PC-9 (cell line): ENCODE measurements at regions not wholly inside any gene's neighbourhood (a gene's known extent, or its start where the extent isn't known, plus 50 kb on each side); places are given as distances from the start of the nearest gene placed in this dataset.

ENCODE experiments used
- BruUV-seq: library from RNA; stranded (reverse); fragments of 400-500 nt; replicated peaks from 2 replicates; lab custom pipeline; 2021; lab: Mats Ljungman, UMichigan
- CTCF ChIA-PET: fragments of 300-600 bp; sonication (Branson Sonifier 250); formaldehyde crosslinking; loops from one replicate; lab custom pipeline; 2022; ENCODE audit warnings: antibody characterized with exemption; lab: Charles Lee
- POLR2A ChIA-PET: fragments of 300-600 bp; sonication (Branson Sonifier 250); formaldehyde crosslinking; loops from one replicate; lab custom pipeline; 2022; ENCODE audit warnings: antibody characterized with exemption; ENCODE audit not compliant: unreplicated experiment; lab: Charles Lee
- DNase-seq, 2 experiments: peaks; one replicate each; pipeline versions ENCODE4 v3.0.0 to v3.0.0-alpha.2; 2015 to 2022; ENCODE audit warnings: mixed read lengths in 1 of 2
- H2AFZ ChIP-seq: fragments of 200-600 bp; sonication (generic); 2 replicates; pipeline ENCODE4 v1.8.1; 2017; ENCODE audit warnings: antibody characterized with exemption
- H3F3A ChIP-seq: fragments of 200-600 bp; sonication (generic); 2 replicates; pipeline ENCODE4 v1.8.1; 2017; ENCODE audit warnings: antibody characterized with exemption, mild to moderate bottlenecking, low read depth; ENCODE audit not compliant: insufficient read depth
- H3K27ac ChIP-seq: fragments of 200-600 bp; sonication (generic); 2 replicates; pipeline ENCODE4 v1.6.1; 2016; ENCODE audit warnings: mixed run types
- H3K27me3 ChIP-seq: fragments of 200-600 bp; sonication (generic); 2 replicates; pipeline ENCODE4 v1.6.1; 2016; ENCODE audit warnings: low read depth, mixed run types; ENCODE audit not compliant: insufficient read depth
- H3K36me3 ChIP-seq: fragments of 200-600 bp; sonication (generic); 2 replicates; pipeline ENCODE4 v1.6.1; 2016; ENCODE audit warnings: low read depth, mixed run types
- H3K4me1 ChIP-seq: fragments of 200-600 bp; sonication (generic); replicated peaks from 2 replicates; pipeline ENCODE4 v1.6.1; 2016; ENCODE audit warnings: mixed run types; ENCODE audit not compliant: insufficient read depth
- H3K4me2 ChIP-seq: fragments of 200-600 bp; sonication (generic); 2 replicates; pipeline ENCODE4 v1.6.1; 2017; ENCODE audit warnings: mixed run types
- H3K4me3 ChIP-seq: fragments of 200-600 bp; sonication (generic); 2 replicates; pipeline ENCODE4 v1.6.1; 2016; ENCODE audit warnings: mixed run types
- H3K79me2 ChIP-seq: fragments of 200-600 bp; sonication (generic); 2 replicates; pipeline ENCODE4 v1.6.1; 2017; ENCODE audit warnings: low read depth, mixed run types
- H3K9me2 ChIP-seq: fragments of 200-600 bp; sonication (generic); 2 replicates; pipeline ENCODE4 v1.8.1; 2017; ENCODE audit warnings: mild to moderate bottlenecking; ENCODE audit not compliant: insufficient read depth
- H3K9me3 ChIP-seq: fragments of 200-600 bp; sonication (generic); 2 replicates; pipeline ENCODE4 v1.8.1; 2016; ENCODE audit warnings: low read depth; ENCODE audit not compliant: insufficient read depth
- H4K20me1 ChIP-seq: fragments of 200-600 bp; sonication (generic); 2 replicates; pipeline ENCODE4 v1.8.1; 2017; ENCODE audit not compliant: insufficient read depth
- CTCF ChIP-seq: fragments of 200-600 bp; sonication (generic); conservative IDR thresholded peaks from 2 replicates; pipeline ENCODE4 v1.6.1; 2017; ENCODE audit warnings: mixed run types, antibody characterized with exemption, mild to moderate bottlenecking, moderate library complexity
- EZH2 ChIP-seq: fragments of 200-600 bp; sonication (generic); IDR thresholded peaks from 2 replicates; pipeline ENCODE4 v1.8.0; 2017; ENCODE audit warnings: antibody characterized with exemption, low read depth
- intact Hi-C: fragments of 100-400 bp; cut with micrococcal nuclease; formaldehyde crosslinking; loops from one replicate; pipeline ENCODE4 v1.10.0; 2022; ENCODE audit not compliant: unreplicated experiment

GRCh38 chr11:111123463-111124398 is 121.8 kb upstream of the POU2AF2 start:
- no peaks in the 10 kb centered on the region for H3K4me1 ChIP-seq
- no peak overlapping the region for H3K4me3 ChIP-seq
- no peaks in the 10 kb centered on the region for H3K9me3 ChIP-seq
- intact Hi-C loops = no loop called here
- H3K36me3 ChIP-seq = no peaks in the 10 kb centered on the region
- no peak for DNase-seq
- ChIA-PET CTCF (no interaction called here), POLR2A (no interaction called here)
- H3K4me2 ChIP-seq = no peak overlapping the region
- H3K27me3 ChIP-seq = no peaks in the 10 kb centered on the region
- H4K20me1 ChIP-seq = no peaks in the 10 kb centered on the region
- no peaks in the 10 kb centered on the region for H3K79me2 ChIP-seq
- TF ChIP-seq CTCF = no peak
- TF ChIP-seq EZH2 = no peak
- BruUV-seq = no TSS peak
- no peak overlapping the region for H3K27ac ChIP-seq
- H2AFZ ChIP-seq = no peak overlapping the region
- no peaks in the 10 kb centered on the region for H3K9me2 ChIP-seq
- H3F3A ChIP-seq = no peaks in the 10 kb centered on the region

GRCh38 chr11:111120696-111121302 is 124.7 kb upstream of the POU2AF2 start:
- H3K27ac ChIP-seq = no peak overlapping the region
- no peaks in the 10 kb centered on the region for H3K36me3 ChIP-seq
- no peaks in the 10 kb centered on the region for H3K9me2 ChIP-seq
- no peak for TF ChIP-seq CTCF
- no peak for TF ChIP-seq EZH2
- H3K9me3 ChIP-seq = no peaks in the 10 kb centered on the region
- H3K4me2 ChIP-seq = no peak overlapping the region
- no TSS peak for BruUV-seq
- H3F3A ChIP-seq = no peaks in the 10 kb centered on the region
- no peaks in the 10 kb centered on the region for H3K27me3 ChIP-seq
- DNase-seq = no peak
- H4K20me1 ChIP-seq = no peaks in the 10 kb centered on the region
- H3K79me2 ChIP-seq = no peaks in the 10 kb centered on the region
- POLR2A ChIA-PET = interaction anchor here (0.6 kb wide), 1 partner anchor 306 kb away, joined by 9 read pairs; no protein-coding TSS in a partner anchor
- H2AFZ ChIP-seq = no peak overlapping the region
- H3K4me3 ChIP-seq = no peak overlapping the region
- CTCF ChIA-PET = no interaction called here
- H3K4me1 ChIP-seq = no peaks in the 10 kb centered on the region
- intact Hi-C loops = no loop called here

GRCh38 chr11:111120161-111120560 is 125.4 kb upstream of the POU2AF2 start:
- Histone ChIP-seq H3K4me1 (no peaks in the 10 kb centered on the region), H3K4me2 (no peak overlapping the region), H2AFZ (no peak overlapping the region), H4K20me1 (no peaks in the 10 kb centered on the region), H3K9me3 (no peaks in the 10 kb centered on the region), H3K9me2 (no peaks in the 10 kb centered on the region), H3K27ac (no peak overlapping the region), H3K4me3 (no peak overlapping the region), H3F3A (no peaks in the 10 kb centered on the region), H3K79me2 (no peaks in the 10 kb centered on the region), H3K27me3 (no peaks in the 10 kb centered on the region), H3K36me3 (no peaks in the 10 kb centered on the region)
- TF ChIP-seq EZH2 (no peak), CTCF (no peak)
- no TSS peak for BruUV-seq
- intact Hi-C loops = no loop called here
- POLR2A ChIA-PET = no interaction called here
- DNase-seq = no peak
- CTCF ChIA-PET = no interaction called here
